ENCODE measurements at regions not wholly inside any gene's neighbourhood (a gene's known extent, or its start where the extent isn't known, plus 50 kb on each side); places are given as distances from the start of the nearest gene placed in this dataset.

- in situ Hi-C loops (cut with HindIII; ENCODE audit: low sequenced_read_pairs), result no loop called here
- DNase-seq (ENCODE audit: low read depth, low spot score), result no peak
- no peak for TF ChIP-seq CTCF (IDR thresholded peaks at IDR 0.05; ENCODE audit: low read depth, low read length)
- H3K4me3 ChIP-seq (ENCODE audit: low read depth, low read length), result no peak overlapping the region
These were observed 453.8 kb upstream of the HS3ST5 start for GRCh38 chr6:114796576-114796975.

- TF ChIP-seq CTCF (IDR thresholded peaks at IDR 0.05; ENCODE audit: low read depth, low read length), result no peak
- no peak overlapping the region for H3K4me3 ChIP-seq (ENCODE audit: low read depth, low read length)
- no peak for DNase-seq (ENCODE audit: low read depth, low spot score)
- in situ Hi-C loops (cut with HindIII; ENCODE audit: low sequenced_read_pairs), result no loop called here
These were observed 450.6 kb upstream of the HS3ST5 start for GRCh38 chr6:114793428-114793827.

GRCh38 chr6:114785235-114786127 lies 442.7 kb upstream of the HS3ST5 start:
- in situ Hi-C loops (cut with HindIII; ENCODE audit: low sequenced_read_pairs), result no loop called here
- no peak overlapping the region for H3K4me3 ChIP-seq (ENCODE audit: low read depth, low read length)
- no peak for TF ChIP-seq CTCF (IDR thresholded peaks at IDR 0.05; ENCODE audit: low read depth, low read length)
- peak; percentile 26 for DNase-seq (ENCODE audit: low read depth, low spot score)

GRCh38 chr6:114783783-114784182 lies 441.0 kb upstream of the HS3ST5 start:
- no peak overlapping the region for H3K4me3 ChIP-seq (ENCODE audit: low read depth, low read length)
- in situ Hi-C loops (cut with HindIII; ENCODE audit: low sequenced_read_pairs), result no loop called here
- no peak for DNase-seq (ENCODE audit: low read depth, low spot score)
- no peak for TF ChIP-seq CTCF (IDR thresholded peaks at IDR 0.05; ENCODE audit: low read depth, low read length)

GRCh38 chr6:114783083-114783482 lies 440.3 kb upstream of the HS3ST5 start:
- no peak for TF ChIP-seq CTCF (IDR thresholded peaks at IDR 0.05; ENCODE audit: low read depth, low read length)
- H3K4me3 ChIP-seq (ENCODE audit: low read depth, low read length), result no peak overlapping the region
- no peak for DNase-seq (ENCODE audit: low read depth, low spot score)
- in situ Hi-C loops (cut with HindIII; ENCODE audit: low sequenced_read_pairs), result no loop called here

- no peak for DNase-seq (ENCODE audit: low read depth, low spot score)
- no peak overlapping the region for H3K4me3 ChIP-seq (ENCODE audit: low read depth, low read length)
- TF ChIP-seq CTCF (IDR thresholded peaks at IDR 0.05; ENCODE audit: low read depth, low read length), result no peak
- in situ Hi-C loops (cut with HindIII; ENCODE audit: low sequenced_read_pairs), result no loop called here
These were observed 422.0 kb upstream of the HS3ST5 start for GRCh38 chr6:114764866-114765265.

All from astrocyte of the spinal cord (primary cell).